ENCODE measurements at regions not wholly inside any gene's neighbourhood (a gene's known extent, or its start where the extent isn't known, plus 50 kb on each side); places are given as distances from the start of the nearest gene placed in this dataset.

GRCh38 chr18:61148322-61148721 is 184.9 kb upstream of the CDH20 start:
- H3K79me2 ChIP-seq (ENCODE audit: insufficient read depth, low read length): no peaks in the 10 kb centered on the region
- no peak overlapping the region for H2AK5ac ChIP-seq (ENCODE audit: insufficient read length, low read length)
- H3K9ac ChIP-seq (ENCODE audit: extremely low read depth, insufficient read length, low read length): no peak overlapping the region
- no peak for TF ChIP-seq CTCF (conservative IDR thresholded peaks at IDR 0.05)
- Mint-ChIP-seq H3K27me3 (ENCODE audit: low read depth) (no peaks in the 10 kb centered on the region; the same call in 1 of the 2 replicates), H3K27ac (no peak overlapping the region), H3K4me3 (no peak overlapping the region), H3K36me3 (ENCODE audit: insufficient read depth in 1 of 3, low read depth in 3 of 3) (peaks cover 0 to 4% (median 0%) of the 10 kb centered on the region in 3 experiments; a peak in 4 of 7 replicates), H3K9me3 (peaks cover 7% of the 10 kb centered on the region in 2 experiments; a peak in 4 of 5 replicates), H3K4me1 (0 out of 4 replicates have a peak, but pooled peaks cover 2 to 6% of the 10 kb centered on the region in 2 experiments)
- no peak overlapping the region for H2AFZ ChIP-seq (ENCODE audit: low read length)
- no peaks in the 10 kb centered on the region for H3K4me1 ChIP-seq (ENCODE audit: insufficient read depth, low read length)
- no peaks in the 10 kb centered on the region for H3K23me2 ChIP-seq (ENCODE audit: insufficient read length, low read depth, low read length, poor library complexity, severe bottlenecking)
- no peak overlapping the region for H3K4ac ChIP-seq (ENCODE audit: low read depth, low read length)
- H3K18ac ChIP-seq (ENCODE audit: insufficient read length, low read depth, low read length): no peak overlapping the region
- H4K8ac ChIP-seq (replicated peaks; ENCODE audit: insufficient read length, low read depth, low read length): no peak overlapping the region
- H2BK5ac ChIP-seq (ENCODE audit: insufficient read length, low read length): no peak overlapping the region
- H3K4me2 ChIP-seq (ENCODE audit: insufficient read depth, insufficient read length, low read length): no peak overlapping the region
- no peak overlapping the region for H2BK120ac ChIP-seq (ENCODE audit: low read depth, low read length, poor library complexity, severe bottlenecking)
- H2BK20ac ChIP-seq (ENCODE audit: low read depth, low read length, poor library complexity, severe bottlenecking): no peak overlapping the region
- H2BK12ac ChIP-seq (ENCODE audit: insufficient read length, low read depth, low read length): no peak overlapping the region
- no peak overlapping the region for H3K27ac ChIP-seq (ENCODE audit: insufficient read length, low read depth, low read length)
- no peak for DNase-seq
- H3T11ph ChIP-seq (ENCODE audit: low read length): no peak overlapping the region
- no peak overlapping the region for H3K14ac ChIP-seq (ENCODE audit: insufficient read depth, low read length)
- no peaks in the 10 kb centered on the region for H3K79me1 ChIP-seq (ENCODE audit: insufficient read depth, low read depth, low read length, poor library complexity, severe bottlenecking)
- H4K5ac ChIP-seq (ENCODE audit: insufficient read length, low read depth, low read length): no peak overlapping the region
- no peak overlapping the region for H4K91ac ChIP-seq (ENCODE audit: insufficient read length, low read depth, low read length)
- no peak overlapping the region for H3K56ac ChIP-seq (ENCODE audit: insufficient read length, low read depth, low read length)
- no peak overlapping the region for H3K23ac ChIP-seq (ENCODE audit: insufficient read length, low read depth, low read length)
- H4K20me1 ChIP-seq (ENCODE audit: control insufficient read depth, insufficient read depth, insufficient read length): no peaks in the 10 kb centered on the region
- H2BK15ac ChIP-seq (ENCODE audit: low read depth, low read length): no peak overlapping the region
- no peaks in the 10 kb centered on the region for H3K27me3 ChIP-seq (ENCODE audit: insufficient read depth, low read length)
- no peaks in the 10 kb centered on the region for H3K9me3 ChIP-seq (ENCODE audit: control insufficient read depth, low read depth, low read length)
